Parathyroid adenoma (tissue), 2 donors: ENCODE measurements at regions not wholly inside any gene's neighbourhood (a gene's known extent, or its start where the extent isn't known, plus 50 kb on each side); places are given as distances from the start of the nearest gene placed in this dataset.

Experiments
- H2AFZ ChIP-seq: fragments of 300-600 bp; sonication (generic); one replicate; pipeline ENCODE4 v1.7.0; 2017; ENCODE audit warnings: antibody characterized with exemption, mild to moderate bottlenecking
- H3K27ac ChIP-seq: fragments of 300-600 bp; sonication (generic); one replicate; pipeline ENCODE4 v1.7.0; 2017
- H3K27me3 ChIP-seq: fragments of 300-600 bp; sonication (generic); one replicate; pipeline ENCODE4 v1.7.0; 2017; ENCODE audit warnings: low read length; ENCODE audit not compliant: control insufficient read depth, insufficient read depth
- H3K36me3 ChIP-seq: fragments of 300-600 bp; sonication (generic); one replicate; pipeline ENCODE4 v1.7.0; 2017; ENCODE audit warnings: low read length; ENCODE audit not compliant: control insufficient read depth, insufficient read depth
- H3K4me1 ChIP-seq: fragments of 300-600 bp; sonication (generic); one replicate; pipeline ENCODE4 v1.7.0; 2017; ENCODE audit warnings: control low read depth
- H3K4me2 ChIP-seq: fragments of 300-600 bp; sonication (generic); one replicate; pipeline ENCODE4 v1.7.0; 2017; ENCODE audit warnings: low read length
- H3K4me3 ChIP-seq: fragments of 300-600 bp; sonication (generic); one replicate; pipeline ENCODE4 v1.7.0; 2017; ENCODE audit warnings: low read depth, low read length
- H3K79me2 ChIP-seq: fragments of 300-600 bp; sonication (generic); one replicate; pipeline ENCODE4 v1.7.0; 2017; ENCODE audit warnings: control low read depth
- H3K9ac ChIP-seq: fragments of 300-600 bp; sonication (generic); one replicate; pipeline ENCODE4 v1.7.0; 2017; ENCODE audit warnings: mild to moderate bottlenecking
- H3K9me3 ChIP-seq: fragments of 300-600 bp; sonication (generic); one replicate; pipeline ENCODE4 v1.7.0; 2017; ENCODE audit warnings: low read length; ENCODE audit not compliant: control insufficient read depth
- TF ChIP-seq, protein P1 (sequence below): fragments of 300-600 bp; sonication (generic); IDR thresholded peaks from one replicate; pipeline ENCODE4 v1.7.0; 2017; ENCODE audit warnings: antibody characterized with exemption, mild to moderate bottlenecking
- donor health status: primary hyperparathyroidism.

DNA sequence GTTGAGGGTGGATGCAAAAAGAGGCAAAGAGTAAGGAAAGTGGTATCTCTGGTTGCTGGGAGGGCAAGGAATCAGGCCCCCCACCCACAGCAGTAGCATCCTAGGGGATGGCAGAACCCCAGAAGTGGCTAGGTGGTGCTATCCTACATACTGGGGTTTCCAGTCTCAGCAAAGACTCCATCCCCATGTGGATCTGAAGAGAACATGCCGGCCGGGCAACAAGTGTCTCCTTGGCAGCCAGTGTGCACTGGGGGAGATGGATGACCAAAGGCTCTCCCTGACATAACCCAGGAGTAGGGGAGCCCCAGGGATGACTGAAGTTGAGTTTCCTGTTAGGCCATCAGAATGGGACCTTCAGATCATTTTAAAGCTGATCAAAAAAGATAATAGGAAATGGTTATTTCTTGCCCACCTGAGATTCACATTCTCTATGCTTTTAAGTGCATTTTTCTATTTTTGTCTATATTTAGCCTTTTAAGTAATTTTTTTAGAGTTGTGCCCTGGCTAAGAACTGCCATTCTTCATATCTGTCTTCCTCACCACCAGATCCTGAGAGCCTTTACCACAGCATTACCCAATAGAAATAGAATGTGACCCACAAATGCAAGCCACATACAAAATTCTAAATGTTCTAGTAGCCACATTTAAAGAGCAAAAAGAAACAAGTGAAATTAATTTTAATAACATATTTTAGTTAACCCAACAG lies 78.7 kb upstream of the SMIM23 start:
- no peak overlapping the region for H3K4me2 ChIP-seq
- no peak overlapping the region for H3K9ac ChIP-seq
- no peaks in the 10 kb centered on the region for H3K79me2 ChIP-seq
- H3K9me3 ChIP-seq = no peaks in the 10 kb centered on the region
- H3K4me1 ChIP-seq = no peaks in the 10 kb centered on the region
- no peaks in the 10 kb centered on the region for H3K27me3 ChIP-seq
- no peak overlapping the region for H2AFZ ChIP-seq
- H3K36me3 ChIP-seq = no peaks in the 10 kb centered on the region
- no peak overlapping the region for H3K27ac ChIP-seq
- no peak overlapping the region for H3K4me3 ChIP-seq
- TF ChIP-seq, protein P1, sequence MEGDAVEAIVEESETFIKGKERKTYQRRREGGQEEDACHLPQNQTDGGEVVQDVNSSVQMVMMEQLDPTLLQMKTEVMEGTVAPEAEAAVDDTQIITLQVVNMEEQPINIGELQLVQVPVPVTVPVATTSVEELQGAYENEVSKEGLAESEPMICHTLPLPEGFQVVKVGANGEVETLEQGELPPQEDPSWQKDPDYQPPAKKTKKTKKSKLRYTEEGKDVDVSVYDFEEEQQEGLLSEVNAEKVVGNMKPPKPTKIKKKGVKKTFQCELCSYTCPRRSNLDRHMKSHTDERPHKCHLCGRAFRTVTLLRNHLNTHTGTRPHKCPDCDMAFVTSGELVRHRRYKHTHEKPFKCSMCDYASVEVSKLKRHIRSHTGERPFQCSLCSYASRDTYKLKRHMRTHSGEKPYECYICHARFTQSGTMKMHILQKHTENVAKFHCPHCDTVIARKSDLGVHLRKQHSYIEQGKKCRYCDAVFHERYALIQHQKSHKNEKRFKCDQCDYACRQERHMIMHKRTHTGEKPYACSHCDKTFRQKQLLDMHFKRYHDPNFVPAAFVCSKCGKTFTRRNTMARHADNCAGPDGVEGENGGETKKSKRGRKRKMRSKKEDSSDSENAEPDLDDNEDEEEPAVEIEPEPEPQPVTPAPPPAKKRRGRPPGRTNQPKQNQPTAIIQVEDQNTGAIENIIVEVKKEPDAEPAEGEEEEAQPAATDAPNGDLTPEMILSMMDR = no peak

DNA sequence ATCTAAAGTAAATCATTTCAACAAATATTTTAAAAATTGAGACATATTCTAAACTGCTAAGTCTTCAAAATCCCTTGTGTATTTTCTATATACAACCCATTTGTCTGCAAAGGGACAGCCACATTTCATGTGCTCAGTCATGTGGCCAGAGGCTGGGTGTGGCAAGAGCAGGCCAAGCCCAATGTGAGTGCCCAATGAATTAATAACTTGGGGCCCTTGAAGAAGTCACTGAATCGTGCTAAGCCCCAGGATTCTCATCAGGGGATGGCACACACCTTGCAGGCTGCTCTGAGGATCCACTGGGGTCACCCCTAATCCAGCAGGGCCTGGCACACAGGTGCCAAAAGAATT lies 78.2 kb upstream of the SMIM23 start:
- Histone ChIP-seq H3K4me1 (no peaks in the 10 kb centered on the region), H3K27me3 (no peaks in the 10 kb centered on the region), H3K27ac (no peak overlapping the region)

DNA sequence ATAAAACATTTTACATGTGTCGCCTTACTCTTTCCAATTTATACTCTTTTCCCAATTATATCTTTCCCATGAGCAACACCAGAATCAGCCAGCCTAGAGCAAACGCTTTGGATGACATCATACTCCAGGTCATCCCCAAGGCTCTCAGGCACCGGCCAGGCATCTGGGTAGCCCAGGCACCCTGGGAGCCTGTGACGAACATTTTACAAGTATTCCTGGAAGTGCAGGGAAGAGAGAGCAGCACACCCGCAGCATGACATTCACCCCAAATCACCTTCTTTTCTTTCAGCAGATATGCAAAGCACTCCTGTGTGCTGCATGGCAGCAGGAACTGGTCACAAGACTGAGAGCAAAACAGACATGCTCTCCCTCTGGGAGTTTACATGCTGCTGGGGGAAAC lies 75.7 kb upstream of the SMIM23 start:
- Histone ChIP-seq H2AFZ (no peak overlapping the region), H3K9ac (no peak overlapping the region), H3K4me3 (no peak overlapping the region), H3K27me3 (no peaks in the 10 kb centered on the region), H3K79me2 (no peaks in the 10 kb centered on the region), H3K9me3 (no peaks in the 10 kb centered on the region), H3K4me2 (no peak overlapping the region), H3K36me3 (no peaks in the 10 kb centered on the region), H3K27ac (no peak overlapping the region), H3K4me1 (no peaks in the 10 kb centered on the region)
- TF ChIP-seq, protein P1 = no peak

More for the DNA sequence above, 78.2 kb upstream of the SMIM23 start:
- Histone ChIP-seq H3K4me3 (no peak overlapping the region), H3K36me3 (no peaks in the 10 kb centered on the region), H3K9ac (no peak overlapping the region), H3K9me3 (no peaks in the 10 kb centered on the region), H2AFZ (no peak overlapping the region), H3K4me2 (no peak overlapping the region), H3K79me2 (no peaks in the 10 kb centered on the region)
- TF ChIP-seq, protein P1 = no peak

DNA sequence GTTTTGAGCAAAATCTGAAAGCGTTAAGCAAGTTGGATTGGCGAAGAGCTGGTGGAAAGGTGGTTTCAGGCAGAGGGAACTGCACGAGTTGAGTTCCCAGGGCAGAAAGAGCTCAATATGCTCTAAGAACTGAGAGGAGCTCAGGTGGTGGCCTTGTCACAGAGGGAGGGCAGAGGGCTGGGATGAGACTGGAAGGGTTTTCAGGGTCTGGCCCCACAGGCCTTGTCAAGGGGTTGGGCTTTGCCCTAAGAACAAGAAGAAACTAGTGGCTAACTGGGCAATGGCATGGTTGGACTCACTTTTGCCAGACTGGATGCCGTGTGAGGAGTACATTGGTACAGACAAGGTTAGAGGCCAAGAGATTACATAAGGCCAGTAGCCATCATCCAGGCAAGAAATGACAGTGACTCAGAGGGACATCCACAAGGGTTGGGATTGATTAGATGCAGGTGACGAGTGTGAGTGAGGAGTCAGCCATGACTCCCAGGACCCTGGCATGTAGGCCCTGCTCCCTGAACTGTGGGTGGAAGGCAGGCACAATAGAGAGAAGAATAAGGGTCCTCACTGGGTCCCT lies 75.1 kb upstream of the SMIM23 start:
- Histone ChIP-seq H3K36me3 (no peaks in the 10 kb centered on the region), H3K9me3 (no peaks in the 10 kb centered on the region), H3K4me3 (no peak overlapping the region), H3K27ac (no peak overlapping the region), H3K4me1 (no peaks in the 10 kb centered on the region), H3K4me2 (no peak overlapping the region), H2AFZ (no peak overlapping the region), H3K27me3 (no peaks in the 10 kb centered on the region), H3K79me2 (no peaks in the 10 kb centered on the region), H3K9ac (no peak overlapping the region)
- TF ChIP-seq, protein P1 = no peak

DNA sequence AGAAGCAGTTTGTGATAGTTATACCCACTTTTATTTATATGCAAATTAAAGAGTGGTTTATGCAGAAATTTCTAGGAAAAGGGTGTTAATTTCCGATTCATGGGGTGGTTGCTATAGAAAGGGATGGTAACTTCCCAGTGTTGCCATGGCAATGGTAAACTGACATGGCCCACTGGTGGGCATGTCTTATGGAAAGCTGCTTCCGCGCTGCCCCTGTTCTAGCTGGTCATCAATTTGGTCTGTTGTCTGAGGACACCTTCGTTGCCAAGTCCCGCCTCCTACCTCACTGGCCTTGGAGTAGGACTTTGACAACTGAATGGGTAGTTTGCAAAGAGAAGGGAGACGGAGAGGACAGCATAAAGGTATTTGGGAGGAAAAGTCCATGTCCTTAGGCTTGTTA lies 74.0 kb upstream of the SMIM23 start:
- H2AFZ ChIP-seq = no peak overlapping the region
- TF ChIP-seq, protein P1 = no peak
- H3K9ac ChIP-seq = no peak overlapping the region
- H3K9me3 ChIP-seq = no peaks in the 10 kb centered on the region
- H3K4me3 ChIP-seq = no peak overlapping the region
- no peak overlapping the region for H3K4me2 ChIP-seq
- H3K27me3 ChIP-seq = no peaks in the 10 kb centered on the region
- H3K79me2 ChIP-seq = no peaks in the 10 kb centered on the region
- no peak overlapping the region for H3K27ac ChIP-seq
- no peaks in the 10 kb centered on the region for H3K4me1 ChIP-seq
- H3K36me3 ChIP-seq = no peaks in the 10 kb centered on the region
